T-cell (primary cell): ENCODE measurements at regions not wholly inside any gene's neighbourhood (a gene's known extent, or its start where the extent isn't known, plus 50 kb on each side); places are given as distances from the start of the nearest gene placed in this dataset.

Experiments
- ATAC-seq, 4 experiments: fragments of 200-7000 bp in 3 of 4; fragments of 150-1000 bp in 1 of 4; cut with Tn5 transposase; replicated peaks in 1 of 4; 1 replicate in 3 of 4; 2 replicates in 1 of 4; pipeline ENCODE4 v1.10.0; 2021; ENCODE audit warnings: moderate library complexity in 3 of 4, mild to moderate bottlenecking in 2 of 4, moderate number of reproducible peaks in 1 of 4
- CTCF ChIA-PET, 2 donors: fragments of 300-600 bp; sonication (Branson Sonifier 250); formaldehyde crosslinking; loops; one replicate each; lab custom pipeline; 2022; ENCODE audit warnings: antibody characterized with exemption in 2 of 2; lab: Charles Lee
- POLR2A ChIA-PET, 2 donors: fragments of 300-600 bp; sonication (Branson Sonifier 250); formaldehyde crosslinking; loops; one replicate each; lab custom pipeline; 2022; ENCODE audit warnings: antibody characterized with exemption in 2 of 2; lab: Charles Lee
- DNase-seq, 35 experiments: peaks; one replicate each; pipeline versions ENCODE4 v3.0.0 to v3.0.0-alpha.2; 2013 to 2023
- H3K27ac ChIP-seq: one replicate; pipeline ENCODE4 v1.5.1; 2013; ENCODE audit warnings: low read length
- H3K27me3 ChIP-seq, 2 experiments: replicated peaks in 1 of 2; 1 replicate in 1 of 2; 2 replicates in 1 of 2; pipeline versions ENCODE4 v1.6.1 to v1.7.0; 2013; ENCODE audit warnings: low read length in 1 of 2, mixed read lengths in 1 of 2; ENCODE audit not compliant: control insufficient read depth in 2 of 2, insufficient read depth in 2 of 2; ENCODE audit errors: extremely low read depth in 1 of 2
- H3K36me3 ChIP-seq, 2 donors: 1 replicate in 1 of 2; 2 replicates in 1 of 2; pipeline versions ENCODE4 v1.6.1 to v1.7.0; 2013; ENCODE audit warnings: low read length in 1 of 2; ENCODE audit not compliant: control insufficient read depth in 2 of 2, insufficient read depth in 1 of 2; ENCODE audit errors: extremely low read depth in 1 of 2
- H3K4me1 ChIP-seq, 2 experiments: 1 replicate in 1 of 2; 2 replicates in 1 of 2; pipeline versions ENCODE4 v1.6.1 to v1.7.0; 2013; ENCODE audit warnings: low read length in 2 of 2, mixed read lengths in 1 of 2; ENCODE audit not compliant: insufficient read depth in 2 of 2, control insufficient read depth in 1 of 2; ENCODE audit errors: extremely low read depth in 1 of 2
- H3K4me3 ChIP-seq, 2 donors: 1 replicate in 1 of 2; 2 replicates in 1 of 2; pipeline versions ENCODE4 v1.5.1 to v1.7.0; 2013; ENCODE audit warnings: mild to moderate bottlenecking in 2 of 2, low read length in 1 of 2, moderate library complexity in 1 of 2; ENCODE audit not compliant: control insufficient read depth in 1 of 2; ENCODE audit errors: extremely low read depth in 1 of 2
- H3K9me3 ChIP-seq: 2 replicates; pipeline ENCODE4 v1.7.0; 2013
- H3K27ac Mint-ChIP-seq, 2 donors: one replicate each; pipeline ENCODE4 v1.8.0; 2020 to 2021; ENCODE audit warnings: mild to moderate bottlenecking in 2 of 2, mixed read lengths in 2 of 2
- H3K27me3 Mint-ChIP-seq, 2 donors: one replicate each; pipeline ENCODE4 v1.8.0; 2021 to 2022; ENCODE audit warnings: mixed read lengths in 2 of 2
- H3K36me3 Mint-ChIP-seq: one replicate; pipeline ENCODE4 v1.8.0; 2021; ENCODE audit warnings: mixed read lengths
- H3K4me1 Mint-ChIP-seq, 3 donors: one replicate each; pipeline ENCODE4 v1.8.0; 2020 to 2022; ENCODE audit warnings: mixed read lengths in 3 of 3, mild to moderate bottlenecking in 1 of 3
- H3K4me3 Mint-ChIP-seq, 3 donors: one replicate each; pipeline ENCODE4 v1.8.0; 2020 to 2022; ENCODE audit warnings: mild to moderate bottlenecking in 3 of 3, mixed read lengths in 3 of 3, moderate library complexity in 3 of 3
- H3K9me3 Mint-ChIP-seq, 3 donors: one replicate each; pipeline ENCODE4 v1.8.0; 2020 to 2022; ENCODE audit warnings: mixed read lengths in 3 of 3
- WGBS: methylation state at CpG from one replicate; pipeline ENCODE4 v1.1.5; 2013; ENCODE audit warnings: missing lambda C conversion rate; ENCODE audit not compliant: insufficient coverage; 5-methylcytosine and 5-hydroxymethylcytosine counted together

DNA sequence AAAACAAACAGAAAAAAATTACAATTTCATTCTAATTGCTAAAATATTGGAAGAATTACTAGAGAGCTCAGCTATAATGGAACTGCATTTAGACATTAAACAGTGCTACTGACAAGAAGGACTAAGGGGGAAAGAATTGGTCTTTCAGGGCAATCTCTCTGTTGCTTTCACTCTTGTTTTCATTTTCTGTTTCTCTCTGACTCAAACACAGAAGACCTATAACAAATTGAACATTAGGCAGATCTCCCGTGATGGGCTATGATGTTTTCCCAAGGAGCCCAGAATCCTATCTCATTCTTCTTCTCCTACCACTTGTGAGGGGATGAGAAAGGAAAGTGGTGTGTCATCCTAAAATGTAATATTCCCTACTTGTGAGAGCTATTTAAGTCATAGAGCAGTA is 358.0 kb upstream of the TGFBR2 start:
- Histone ChIP-seq H3K4me1 (no peaks in the 10 kb centered on the region), H3K9me3 (no peaks in the 10 kb centered on the region), H3K27ac (no peak overlapping the region), H3K27me3 (peaks cover 0 to 3% of the 10 kb centered on the region in 2 experiments), H3K4me3 (no peak overlapping the region), H3K36me3 (no peaks in the 10 kb centered on the region)
- H3K27me3 Mint-ChIP-seq = peaks cover 2 to 4% of the 10 kb centered on the region in 2 donors
- WGBS = no CpG with 5 or more reads among the region's 1 CpG
- H3K4me3 Mint-ChIP-seq = no peak overlapping the region
- POLR2A ChIA-PET = no interaction called here
- peaks cover 4 to 7% (median 5%) of the 10 kb centered on the region in 3 donors for H3K4me1 Mint-ChIP-seq
- DNase-seq (no peak), ATAC-seq (no peak)
- no peak overlapping the region for H3K27ac Mint-ChIP-seq
- no peaks in the 10 kb centered on the region for H3K9me3 Mint-ChIP-seq
- CTCF ChIA-PET = no interaction called here
- H3K36me3 Mint-ChIP-seq = no peaks in the 10 kb centered on the region

DNA sequence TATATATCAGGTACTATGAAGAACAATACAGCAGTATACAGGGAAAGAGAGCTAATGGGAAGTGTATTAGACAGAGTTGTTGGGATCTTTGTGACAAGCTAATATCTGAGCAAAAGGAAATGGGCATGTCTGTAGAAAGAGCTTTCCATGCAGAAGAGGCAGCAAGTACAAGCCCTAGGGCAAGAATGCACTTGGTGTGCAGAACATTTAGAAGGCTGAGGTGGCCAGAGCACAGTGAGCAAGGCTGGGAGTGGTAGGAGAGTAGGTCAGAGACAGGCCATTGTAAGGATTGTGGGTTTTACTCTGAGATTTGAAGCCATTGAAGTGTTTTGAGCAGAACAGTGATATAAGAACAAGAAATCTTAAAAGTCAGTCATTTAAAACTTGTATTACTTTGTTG is 353.9 kb upstream of the TGFBR2 start:
- peaks cover 0 to 2% of the 10 kb centered on the region in 2 donors for H3K27me3 Mint-ChIP-seq
- POLR2A ChIA-PET = no interaction called here
- no peak overlapping the region for H3K27ac ChIP-seq
- H3K4me1 ChIP-seq = no peaks in the 10 kb centered on the region
- H3K36me3 ChIP-seq = no peaks in the 10 kb centered on the region
- no peaks in the 10 kb centered on the region for H3K9me3 ChIP-seq
- H3K4me3 ChIP-seq = no peak overlapping the region
- no peaks in the 10 kb centered on the region for H3K36me3 Mint-ChIP-seq
- no peak for ATAC-seq
- DNase-seq = no peak
- CTCF ChIA-PET = interaction anchor here (1.2 to 1.5 kb wide), 2 partner anchors 67 to 440 kb away, joined by 3 to 4 read pairs; no protein-coding TSS in a partner anchor
- peaks cover 0 to 3% (median 0%) of the 10 kb centered on the region in 3 donors for H3K9me3 Mint-ChIP-seq
- H3K27me3 ChIP-seq = no peaks in the 10 kb centered on the region
- no peak overlapping the region for H3K4me3 Mint-ChIP-seq
- H3K27ac Mint-ChIP-seq = no peak overlapping the region
- peaks cover 4 to 7% (median 5%) of the 10 kb centered on the region in 3 donors for H3K4me1 Mint-ChIP-seq

DNA sequence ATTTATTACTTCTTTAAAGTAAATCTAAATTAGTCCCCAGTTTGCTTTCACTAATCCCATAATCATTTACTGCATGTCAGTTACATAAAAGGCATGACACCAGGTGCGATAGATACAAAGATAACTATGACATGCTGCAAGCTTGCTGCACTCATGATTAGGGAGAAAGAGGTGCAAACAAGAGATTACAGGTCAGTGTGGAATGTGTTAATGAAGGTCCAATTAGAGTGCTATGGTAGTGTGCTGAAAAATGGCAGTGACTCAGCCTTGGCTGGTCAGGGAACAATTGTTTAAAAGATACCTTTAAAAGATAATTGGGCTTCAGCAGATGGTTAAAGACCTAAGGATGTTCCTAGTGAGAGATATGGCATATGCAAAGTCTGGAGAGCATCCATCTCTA is 352.6 kb upstream of the TGFBR2 start:
- CTCF ChIA-PET = no interaction called here
- H3K4me1 ChIP-seq = no peaks in the 10 kb centered on the region
- no peaks in the 10 kb centered on the region for H3K36me3 ChIP-seq
- H3K27ac ChIP-seq = no peak overlapping the region
- H3K4me3 ChIP-seq = no peak overlapping the region
- no peaks in the 10 kb centered on the region for H3K27me3 Mint-ChIP-seq
- H3K27ac Mint-ChIP-seq = no peak overlapping the region
- 33% methylated on average over 1 of the region's 1 CpG for WGBS
- H3K4me1 Mint-ChIP-seq = no peaks in the 10 kb centered on the region
- POLR2A ChIA-PET = interaction anchor here in 1 of 2 donors (0.7 kb wide), 1 partner anchor 454 kb away, joined by 3 read pairs; no protein-coding TSS in a partner anchor
- no peaks in the 10 kb centered on the region for H3K36me3 Mint-ChIP-seq
- peaks cover 0 to 3% (median 0%) of the 10 kb centered on the region in 3 donors for H3K9me3 Mint-ChIP-seq
- DNase-seq (no peak), ATAC-seq (no peak)
- H3K4me3 Mint-ChIP-seq = no peak overlapping the region
- no peaks in the 10 kb centered on the region for H3K27me3 ChIP-seq
- H3K9me3 ChIP-seq = no peaks in the 10 kb centered on the region

GRCh38 chr3:30256474-30256873 is 349.9 kb upstream of the TGFBR2 start:
- no peak overlapping the region for H3K4me3 Mint-ChIP-seq
- POLR2A ChIA-PET = no interaction called here
- no peak for ATAC-seq

DNA sequence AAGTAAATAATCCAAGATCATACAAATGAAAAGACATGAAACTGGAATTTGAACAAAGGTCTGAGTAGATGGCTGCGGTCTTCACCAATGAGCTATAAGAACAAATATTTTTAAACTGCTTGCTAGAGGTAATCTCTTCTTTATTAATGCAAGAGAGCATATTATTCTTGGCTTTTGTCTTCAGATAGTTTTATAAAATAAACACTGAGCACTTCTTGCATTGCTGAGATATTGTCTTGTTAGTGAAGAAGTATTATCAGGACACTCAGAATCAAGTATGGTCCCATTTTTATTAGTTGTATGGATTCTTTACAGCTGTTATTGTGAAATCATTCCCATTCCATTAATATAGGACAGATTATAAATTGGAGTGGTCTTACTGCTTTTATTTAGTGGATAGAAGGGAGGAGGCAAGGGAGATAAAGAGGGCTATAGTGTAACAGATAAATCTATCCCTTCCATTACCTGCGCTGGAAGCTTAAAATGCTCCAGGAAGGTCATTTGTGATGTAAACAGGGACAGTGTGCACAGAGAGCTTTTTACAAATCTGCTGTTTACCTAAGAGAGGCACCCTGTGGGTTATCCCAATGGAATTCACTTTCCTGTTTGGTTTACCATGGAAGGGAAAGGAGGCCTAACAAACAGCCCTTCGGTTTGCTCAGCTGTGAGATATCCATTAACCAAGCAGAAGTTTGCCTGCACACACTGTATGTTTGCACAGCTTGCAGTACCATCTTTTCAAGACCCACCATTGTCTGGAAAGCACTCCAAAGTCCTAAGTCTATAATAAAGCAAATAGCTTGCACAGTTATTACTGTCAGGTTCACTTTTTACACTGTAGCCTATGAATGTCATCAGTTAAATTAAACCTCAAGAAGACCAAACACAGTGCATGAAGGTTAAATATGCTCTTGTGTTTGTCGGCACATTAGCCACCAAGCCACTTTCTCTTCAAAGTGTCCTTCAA is 347.7 kb upstream of the TGFBR2 start:
- Mint-ChIP-seq H3K27me3 (no peaks in the 10 kb centered on the region), H3K9me3 (peaks cover 0 to 3% (median 0%) of the 10 kb centered on the region in 3 donors), H3K4me1 (peaks cover 13 to 19% (median 18%) of the 10 kb centered on the region in 3 donors), H3K27ac (no peak overlapping the region), H3K36me3 (no peaks in the 10 kb centered on the region), H3K4me3 (no peak overlapping the region)
- no peaks in the 10 kb centered on the region for H3K9me3 ChIP-seq
- POLR2A ChIA-PET = no interaction called here
- no peak overlapping the region for H3K4me3 ChIP-seq
- DNase-seq (no peak), ATAC-seq (no peak)
- WGBS = 100% methylated on average over 1 of the region's 4 CpGs
- no peaks in the 10 kb centered on the region for H3K36me3 ChIP-seq
- H3K27me3 ChIP-seq = no peaks in the 10 kb centered on the region
- H3K27ac ChIP-seq = no peak overlapping the region
- CTCF ChIA-PET = interaction anchor here in 1 of 2 donors (2.4 kb wide), 1 partner anchor 60 kb away, joined by 6 read pairs; no protein-coding TSS in a partner anchor
- H3K4me1 ChIP-seq = peaks cover 3 to 5% of the 10 kb centered on the region in 2 experiments

More at GRCh38 chr3:30256474-30256873, 349.9 kb upstream of the TGFBR2 start:
- no peak overlapping the region for H3K4me3 ChIP-seq
- Mint-ChIP-seq H3K4me1 (peaks cover 0 to 2% (median 0%) of the 10 kb centered on the region in 3 donors), H3K36me3 (no peaks in the 10 kb centered on the region), H3K27ac (no peak overlapping the region), H3K27me3 (no peaks in the 10 kb centered on the region), H3K9me3 (peaks cover 0 to 3% (median 0%) of the 10 kb centered on the region in 3 donors)
- no peaks in the 10 kb centered on the region for H3K4me1 ChIP-seq
- DNase-seq = no peak
- no peaks in the 10 kb centered on the region for H3K27me3 ChIP-seq
- H3K27ac ChIP-seq = no peak overlapping the region
- H3K36me3 ChIP-seq = no peaks in the 10 kb centered on the region
- CTCF ChIA-PET = no interaction called here
- no peaks in the 10 kb centered on the region for H3K9me3 ChIP-seq
- WGBS = no CpG with 5 or more reads among the region's 1 CpG

DNA sequence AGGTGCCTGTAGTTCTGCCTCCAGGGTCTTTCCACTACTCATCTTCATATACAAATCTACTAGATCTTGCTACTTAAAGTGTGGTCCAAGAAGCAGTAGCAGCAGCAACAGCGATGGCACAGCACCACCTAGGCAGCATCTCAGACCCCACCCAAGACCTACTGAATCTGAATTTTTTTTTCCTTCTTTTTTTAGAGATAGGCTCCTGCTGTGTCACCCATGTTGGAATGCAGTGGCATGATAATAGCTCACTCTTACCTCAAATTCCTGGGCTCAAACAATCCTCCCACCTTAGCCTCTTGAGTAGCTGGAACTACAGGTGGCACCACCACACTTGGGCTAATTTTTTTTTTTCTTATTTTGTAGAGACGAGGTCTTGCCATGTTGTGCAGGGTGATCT is 346.7 kb upstream of the TGFBR2 start:
- POLR2A ChIA-PET = no interaction called here
- no peaks in the 10 kb centered on the region for H3K27me3 ChIP-seq
- WGBS = 100% methylated on average over 1 of the region's 2 CpGs
- CTCF ChIA-PET = interaction anchor here in 1 of 2 donors (2.4 kb wide), 1 partner anchor 61 kb away, joined by 6 read pairs; no protein-coding TSS in a partner anchor
- no peak overlapping the region for H3K27ac ChIP-seq
- Mint-ChIP-seq H3K27ac (no peak overlapping the region), H3K27me3 (no peaks in the 10 kb centered on the region), H3K4me1 (peaks cover 19 to 24% (median 23%) of the 10 kb centered on the region in 3 donors), H3K4me3 (no peak overlapping the region), H3K36me3 (no peaks in the 10 kb centered on the region), H3K9me3 (peaks cover 2 to 6% (median 3%) of the 10 kb centered on the region in 3 donors)
- H3K4me1 ChIP-seq = peaks cover 3 to 5% of the 10 kb centered on the region in 2 experiments
- no peaks in the 10 kb centered on the region for H3K36me3 ChIP-seq
- H3K4me3 ChIP-seq = no peak overlapping the region
- no peak for ATAC-seq
- no peak for DNase-seq
- H3K9me3 ChIP-seq = no peaks in the 10 kb centered on the region
